Activated CD4-positive, alpha-beta T cell treated with anti-CD3 and anti-CD28 coated beads, Interleukin-2, amount 50 U/mL, for 24 hours (primary cell): ENCODE measurements at regions not wholly inside any gene's neighbourhood (a gene's known extent, or its start where the extent isn't known, plus 50 kb on each side); places are given as distances from the start of the nearest gene placed in this dataset.

Experiments
- DNase-seq, 2 donors: peaks; one replicate each; pipeline ENCODE4 v3.0.0-alpha.2; 2020; ENCODE audit warnings: low read depth in 1 of 2, low spot score in 1 of 2

DNA sequence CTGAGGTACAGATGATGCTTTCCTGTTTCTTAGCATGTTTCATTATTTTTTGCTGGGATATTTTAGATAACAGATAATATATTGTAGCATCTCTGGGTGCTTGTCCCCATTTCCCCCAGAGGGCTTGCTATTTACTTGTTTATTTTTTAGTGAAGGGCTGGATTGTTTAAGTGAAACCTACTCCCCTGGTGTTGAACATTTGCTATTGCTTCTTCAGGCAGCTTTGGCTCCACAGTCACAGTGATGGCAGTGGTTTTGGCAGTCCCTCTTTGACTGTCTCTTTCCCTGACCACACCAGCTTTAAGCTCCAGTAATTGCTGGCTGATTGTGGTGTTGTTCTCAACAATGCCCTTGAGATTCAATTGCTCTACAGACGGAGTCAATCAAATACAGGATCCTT is 128.9 kb downstream of the KLF13 start:
- no peak for DNase-seq

GRCh38 chr15:31456354-31457060 is 129.9 kb downstream of the KLF13 start:
- DNase-seq, result no peak

DNA sequence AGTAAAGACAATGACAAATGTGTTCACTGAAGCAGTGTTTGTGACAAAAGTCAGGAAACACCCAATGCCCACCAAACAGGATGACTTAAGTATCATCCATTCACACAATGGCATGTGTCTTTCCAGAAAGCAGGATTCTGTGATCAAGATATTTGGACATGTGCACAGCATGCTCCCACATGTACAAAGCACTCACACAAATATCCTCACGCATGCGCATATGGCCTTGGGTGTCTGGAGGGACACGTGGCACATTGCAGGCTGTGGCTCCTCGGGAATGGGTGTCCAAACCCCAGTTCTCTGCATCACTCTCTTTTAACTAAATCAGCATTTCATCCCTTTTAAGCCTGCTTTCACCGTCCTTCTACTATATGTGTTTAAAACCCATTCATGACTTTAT is 130.5 kb downstream of the KLF13 start:
- no peak for DNase-seq

DNA sequence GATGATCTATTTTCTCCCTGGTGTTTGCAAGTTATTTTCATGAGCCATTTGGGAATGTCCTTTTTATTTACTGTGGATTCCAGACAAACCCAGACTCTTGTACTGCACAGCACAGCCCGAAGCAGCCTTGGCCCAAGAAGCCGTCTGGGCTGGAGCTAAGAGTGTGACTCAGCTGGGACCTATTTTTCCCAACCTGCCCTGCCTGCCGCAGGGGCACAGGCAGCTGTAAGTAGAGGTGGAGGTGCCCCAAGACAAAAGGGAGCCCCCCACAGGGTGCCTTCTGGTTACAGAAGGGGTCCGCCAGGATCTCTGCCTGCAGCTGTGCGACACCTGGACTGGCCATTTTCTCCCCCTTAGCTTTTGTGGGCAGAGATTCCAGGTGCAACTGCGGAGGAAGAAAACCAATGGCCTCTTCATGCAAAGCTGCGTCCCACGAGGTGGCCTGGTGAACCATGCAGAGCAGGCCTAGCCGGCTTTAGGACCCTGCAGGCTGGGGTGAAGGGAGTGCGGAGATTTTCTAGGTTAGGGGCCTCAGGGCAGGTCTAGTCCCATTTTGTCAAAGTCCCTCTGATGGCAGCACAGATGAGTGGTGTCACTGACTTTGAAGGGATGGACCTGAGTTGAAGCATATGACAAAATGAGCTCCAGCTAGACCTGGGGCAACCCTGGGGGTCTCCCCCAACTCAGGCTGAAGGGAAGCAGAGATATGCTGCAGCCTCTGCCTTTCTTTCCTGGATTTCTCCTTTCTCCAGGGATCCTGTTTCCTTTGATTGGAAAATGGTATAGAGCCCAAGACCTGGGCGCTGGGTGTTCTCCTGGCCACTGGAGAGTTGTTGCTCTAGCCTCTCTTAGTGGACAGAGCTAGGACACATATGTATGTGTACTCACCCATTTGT is 131.2 kb downstream of the KLF13 start:
- no peak for DNase-seq

GRCh38 chr15:31458596-31459399 is 132.2 kb downstream of the KLF13 start:
- DNase-seq, result peak in 1 of 2 donors; percentile 70

- no peak for DNase-seq
These were observed 132.7 kb downstream of the KLF13 start for GRCh38 chr15:31459400-31459748.

GRCh38 chr15:31461375-31461774 is 134.7 kb downstream of the KLF13 start:
- DNase-seq, result no peak

DNA sequence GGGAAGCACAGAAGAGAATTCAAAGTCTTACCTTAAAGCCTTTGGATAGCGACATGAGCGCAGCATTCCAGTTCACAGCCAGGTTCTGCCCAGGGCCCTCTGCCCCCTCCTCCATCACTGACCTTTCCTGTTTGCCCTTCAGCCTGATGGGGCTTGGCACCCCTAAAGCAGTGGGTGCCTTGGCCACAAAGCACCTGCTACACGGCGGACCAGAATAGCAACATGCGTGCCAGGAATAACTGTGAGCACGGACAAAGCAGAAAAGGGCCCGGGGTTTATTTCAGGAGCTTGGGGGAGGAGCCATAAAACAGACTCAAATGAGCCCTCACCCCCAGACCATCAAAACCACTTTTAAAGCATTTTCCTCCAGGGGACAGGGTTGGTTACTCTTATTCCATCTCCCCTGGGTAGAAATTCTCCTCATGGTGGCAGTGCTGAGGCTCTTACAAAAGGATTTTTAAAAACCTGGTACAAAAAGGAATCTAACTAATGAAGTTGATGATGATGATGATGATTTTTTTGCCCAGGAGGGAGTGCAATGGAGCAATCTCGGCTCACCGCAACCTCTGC is 135.4 kb downstream of the KLF13 start:
- no peak for DNase-seq

DNA sequence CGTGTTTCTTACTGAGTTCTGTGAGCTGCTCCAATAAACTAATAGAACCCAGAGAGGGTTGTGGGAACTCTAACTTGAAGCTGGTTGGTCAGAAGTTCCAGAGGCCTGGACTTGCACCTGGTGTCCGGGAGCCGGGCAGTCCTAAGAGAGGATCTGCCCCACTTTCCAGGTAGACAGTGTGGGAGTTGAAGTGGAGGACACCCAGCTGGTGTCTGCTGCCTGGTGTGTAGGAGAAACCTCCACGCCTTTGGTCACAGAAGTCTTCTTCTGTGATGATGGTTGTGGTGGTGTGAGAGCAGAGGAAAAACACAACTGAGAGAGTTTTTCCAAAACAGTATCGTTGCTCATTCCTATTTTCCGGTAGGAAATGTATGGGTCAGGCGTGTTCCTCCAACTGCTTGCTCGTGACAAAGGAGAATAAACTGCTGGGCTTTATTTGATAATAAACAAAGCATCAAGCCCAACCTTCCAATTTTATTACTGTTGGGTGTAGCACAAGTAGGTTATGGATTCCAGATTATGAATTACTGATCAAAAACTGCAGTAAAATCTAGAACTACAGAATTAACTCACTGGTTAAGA is 137.0 kb downstream of the KLF13 start:
- no peak for DNase-seq

DNA sequence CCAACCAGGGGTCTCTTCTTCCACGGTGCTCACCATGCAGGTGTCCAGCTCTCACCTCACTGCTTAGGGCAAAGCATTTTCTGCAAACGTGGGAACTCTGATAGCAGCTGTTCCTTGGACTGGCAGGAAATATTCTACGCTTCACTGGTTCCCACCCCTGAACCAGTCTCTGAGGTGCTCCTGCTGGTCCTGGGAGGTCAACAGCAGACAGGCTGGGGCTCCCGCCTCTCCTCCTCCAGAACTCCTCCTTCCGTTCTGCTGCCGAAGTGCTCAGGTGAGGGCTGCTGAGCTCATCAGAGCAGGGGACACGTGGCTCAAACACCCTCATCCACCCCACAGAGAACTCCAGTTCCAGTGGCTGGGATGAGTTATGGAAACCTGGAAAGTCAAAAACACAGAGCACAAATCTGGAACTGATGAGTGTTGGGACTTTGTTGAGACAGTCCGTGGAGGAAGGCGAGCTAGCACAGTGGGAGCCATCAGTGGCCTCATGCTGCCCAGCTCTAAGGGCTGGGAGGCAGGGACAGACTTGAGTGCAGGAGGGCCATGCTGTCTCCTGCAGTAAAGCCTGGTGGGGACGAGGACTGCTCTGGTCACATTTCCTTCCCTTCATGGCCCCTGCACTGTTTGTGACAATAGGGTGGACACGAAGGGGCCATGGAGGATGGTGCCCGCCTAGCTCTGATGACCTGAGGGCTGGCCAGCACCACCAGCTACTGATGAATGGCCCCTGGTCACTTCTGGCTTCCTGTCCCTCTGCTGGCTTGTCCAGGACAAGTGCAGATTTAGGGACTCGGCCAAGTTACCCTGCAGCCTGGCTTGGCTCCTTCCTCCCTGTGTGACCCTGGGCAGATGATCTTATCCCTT is 137.8 kb downstream of the KLF13 start:
- no peak for DNase-seq

DNA sequence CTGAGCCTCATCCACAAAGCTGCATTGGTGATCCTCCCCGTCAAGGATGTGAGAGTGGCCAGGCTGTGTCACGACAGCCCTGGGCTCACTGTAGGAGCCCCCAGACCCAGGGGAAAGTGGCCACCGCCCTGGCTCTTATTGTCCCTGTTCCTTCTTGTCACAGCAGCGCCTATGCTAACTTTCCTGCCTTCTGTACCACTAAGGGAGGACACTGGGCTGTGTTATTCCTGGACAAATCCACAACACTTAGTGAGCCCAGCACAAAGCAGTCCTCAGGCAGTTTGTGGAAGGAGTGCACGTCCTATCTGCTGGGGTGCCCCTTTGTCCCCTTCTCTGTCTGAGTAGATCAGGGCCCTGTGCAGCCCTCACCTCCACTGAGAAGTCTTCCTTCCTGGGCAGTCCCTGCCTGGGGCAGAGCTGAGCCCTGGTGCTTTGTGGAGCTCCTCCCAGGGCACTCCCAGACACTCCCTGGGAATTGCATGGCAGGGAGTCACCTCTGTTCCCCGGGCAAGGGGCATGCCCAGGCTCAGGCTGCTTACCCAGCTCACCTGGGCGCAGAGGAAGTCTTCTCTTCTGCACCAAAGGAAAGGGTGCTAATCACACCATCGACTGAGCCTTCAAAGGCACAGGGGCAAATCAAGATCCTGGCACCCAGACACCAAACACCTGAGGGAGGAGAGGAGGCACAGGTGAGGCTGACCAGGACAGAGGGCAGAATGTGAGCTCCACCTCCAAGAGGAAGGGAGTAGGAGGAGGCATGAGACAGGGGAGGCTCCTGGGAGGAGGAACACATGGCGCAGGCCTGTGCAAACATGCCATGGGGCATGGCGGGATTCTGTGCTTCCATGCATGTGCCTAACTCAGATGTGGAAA is 138.7 kb downstream of the KLF13 start:
- DNase-seq, result no peak

GRCh38 chr15:31467361-31467760 is 140.7 kb downstream of the KLF13 start:
- DNase-seq, result no peak

GRCh38 chr15:31468911-31469785 is 142.5 kb downstream of the KLF13 start:
- no peak for DNase-seq

DNA sequence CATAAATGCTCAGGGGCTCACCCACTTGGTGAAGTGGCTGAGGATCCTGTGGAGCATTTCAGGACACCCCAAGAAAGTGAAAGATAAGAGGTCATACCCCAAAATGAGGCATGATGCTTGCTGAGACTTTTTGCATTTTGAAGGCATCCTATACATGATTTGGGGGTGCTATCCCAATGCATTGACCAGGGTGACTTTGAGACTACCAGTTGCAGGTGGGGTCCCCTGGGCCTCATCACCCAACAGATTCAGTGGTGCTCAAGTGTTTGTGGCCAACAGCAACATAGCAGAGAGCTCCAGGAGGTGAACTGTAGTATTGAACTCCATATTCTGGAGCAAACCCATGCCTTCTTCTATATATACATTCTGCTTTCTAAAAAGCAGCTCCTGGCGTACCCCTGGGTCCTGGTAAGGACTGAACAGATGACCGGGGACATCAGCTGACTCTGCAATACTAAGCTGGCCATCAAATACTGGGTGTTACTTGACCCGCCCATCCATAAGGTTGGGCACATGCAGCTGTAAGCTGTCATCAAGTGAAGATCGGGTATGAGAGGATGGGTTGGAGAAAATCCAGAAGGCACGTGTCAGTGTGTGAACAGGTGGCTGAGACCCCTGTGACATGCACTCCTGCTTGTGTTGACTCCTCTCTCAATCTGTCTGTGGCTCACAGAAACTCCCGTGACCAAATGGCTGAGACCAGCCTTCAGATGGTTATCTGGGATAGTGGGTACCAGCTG is 143.3 kb downstream of the KLF13 start:
- DNase-seq, result no peak

DNA sequence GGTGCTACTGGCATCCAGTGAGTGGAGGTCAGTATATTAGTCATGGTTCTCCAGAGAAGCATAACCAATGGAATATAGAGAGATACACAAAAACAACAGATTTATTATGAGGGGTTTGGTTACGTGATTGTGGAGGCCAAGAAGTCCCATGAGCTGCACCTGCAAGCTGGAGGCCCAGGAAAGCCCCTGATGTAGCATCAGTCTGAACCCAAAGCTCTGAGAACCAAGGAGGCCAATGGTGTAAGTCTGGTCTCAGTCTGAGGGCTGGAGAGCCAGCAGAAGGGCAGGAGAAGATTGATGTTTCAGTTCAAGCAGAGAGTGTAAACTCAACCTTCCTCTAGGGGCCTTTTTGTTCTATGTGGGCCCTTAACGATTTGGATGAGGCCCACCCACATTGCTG is 144.1 kb downstream of the KLF13 start:
- DNase-seq, result no peak

- no peak for DNase-seq
These were observed 145.2 kb downstream of the KLF13 start for GRCh38 chr15:31471731-31472430.
